ENCODE measurements at regions not wholly inside any gene's neighbourhood (a gene's known extent, or its start where the extent isn't known, plus 50 kb on each side); places are given as distances from the start of the nearest gene placed in this dataset.
"Not testable (repeated sequence)": the region's sequence is repeated elsewhere in the genome, so short reads cannot be mapped to it uniquely, and the experiment has no call there.

DNA sequence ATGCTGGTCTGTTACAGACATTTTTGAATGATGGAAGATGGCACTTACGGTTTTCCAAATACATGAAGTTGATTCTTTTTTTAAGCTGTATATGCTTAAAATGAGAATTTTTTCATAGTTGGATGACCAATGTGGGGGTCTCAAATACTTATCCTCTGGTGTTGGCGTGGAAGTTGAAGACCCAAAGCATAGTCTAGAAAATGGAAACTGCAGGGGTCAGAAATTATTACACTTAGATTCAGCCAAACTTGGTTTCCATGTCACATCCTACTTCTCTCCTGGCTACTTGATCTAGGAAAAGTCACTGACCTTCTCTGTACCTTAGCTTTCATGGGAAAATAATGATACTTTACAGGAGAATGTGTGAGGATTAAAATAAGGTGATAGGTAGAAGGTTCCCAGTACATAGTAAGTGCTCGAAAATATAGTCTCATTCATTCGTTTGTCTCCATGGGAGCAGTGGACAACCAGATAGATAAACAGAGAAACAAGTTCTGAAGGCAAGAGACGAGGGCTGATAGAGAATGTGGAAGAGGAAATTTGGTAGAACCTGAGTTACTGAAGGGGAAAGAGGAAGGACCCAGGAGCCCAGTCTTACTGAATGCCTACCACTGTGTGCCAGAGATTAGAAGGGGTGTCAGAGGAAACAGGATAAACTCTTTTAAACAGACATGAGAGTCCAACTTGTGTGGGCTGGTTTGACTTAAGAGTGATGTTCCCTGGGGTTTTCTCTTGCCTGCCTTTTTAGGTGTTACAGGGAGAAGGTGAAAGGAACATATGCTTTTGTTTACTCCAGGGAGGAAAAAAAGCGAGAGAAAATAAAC lies 560.3 kb upstream of the KLF4 start:
- DNase-seq: no peak

DNA sequence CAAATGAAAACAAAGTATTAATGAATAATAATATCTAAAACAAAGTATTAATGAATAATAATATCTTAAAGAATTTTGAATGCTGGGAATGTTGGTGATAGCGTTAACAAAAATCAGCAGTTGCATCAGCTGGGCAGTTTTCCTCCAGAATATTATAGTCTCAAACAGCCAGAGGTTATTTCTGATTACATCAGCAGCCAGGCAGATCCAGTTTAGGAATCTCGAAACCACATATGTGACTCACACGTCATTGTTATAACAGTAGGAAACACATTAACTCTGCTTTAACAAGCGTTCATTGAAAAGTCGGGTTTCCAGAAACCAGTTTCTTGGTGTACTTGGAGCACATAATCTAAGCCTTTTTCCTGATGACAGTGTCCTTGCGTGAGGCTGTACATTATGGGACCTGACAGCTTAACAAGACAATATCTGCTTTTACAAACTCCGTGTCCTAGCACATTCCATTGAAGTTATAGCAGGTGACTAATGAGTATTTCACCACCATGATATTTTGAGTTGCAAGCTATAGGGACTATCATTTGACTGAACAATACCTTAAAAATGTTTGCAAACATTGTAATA lies 559.5 kb upstream of the KLF4 start:
- no peak for DNase-seq

DNA sequence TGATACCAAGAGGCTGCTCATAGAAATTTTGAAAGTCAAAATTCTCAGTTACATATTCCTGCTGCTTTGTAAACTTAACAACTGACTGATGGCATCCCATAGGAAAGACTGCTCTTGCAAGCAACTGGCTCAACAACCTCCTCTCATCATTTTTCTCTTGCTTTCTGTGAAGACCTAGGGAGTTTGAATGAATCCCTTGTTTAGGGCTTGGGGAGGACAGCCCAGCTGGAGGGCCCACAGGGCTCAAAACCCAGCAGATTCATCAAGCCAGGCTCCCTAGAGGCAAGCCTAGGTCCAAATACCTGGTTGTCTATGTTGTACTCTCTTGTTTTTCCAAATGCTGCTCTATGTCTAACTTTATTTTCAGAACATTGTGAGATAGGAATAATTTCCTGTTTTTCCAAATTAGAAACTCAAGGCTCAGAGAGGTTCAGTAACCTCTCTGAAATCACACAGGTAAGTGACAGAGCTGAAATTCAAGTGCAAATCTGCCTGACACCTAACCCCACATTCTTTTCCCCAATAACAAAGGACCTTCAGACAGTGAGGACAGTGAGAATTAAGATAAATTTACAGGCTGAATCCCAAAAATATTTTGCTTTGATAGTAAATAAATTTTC lies 558.9 kb upstream of the KLF4 start:
- DNase-seq: no peak

DNA sequence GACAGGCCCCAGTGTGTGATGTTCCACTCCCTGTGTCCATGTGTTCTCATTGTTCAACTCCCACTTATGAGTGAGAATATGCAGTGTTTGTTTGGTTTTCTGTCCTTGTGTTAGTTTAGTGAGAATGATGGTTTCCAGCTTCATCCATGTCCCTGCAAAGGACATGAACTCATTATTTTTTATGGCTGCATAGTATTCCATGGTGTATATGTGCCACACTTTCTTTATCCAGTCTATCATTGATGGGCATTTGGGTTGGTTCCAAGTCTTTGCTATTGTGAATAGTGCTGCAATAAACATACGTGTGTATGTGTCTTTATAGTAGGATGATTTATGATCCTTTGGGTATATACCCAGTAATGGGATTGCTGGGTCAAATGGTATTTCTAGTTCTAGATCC lies 558.2 kb upstream of the KLF4 start:
- DNase-seq: not testable (repeated sequence)

DNA sequence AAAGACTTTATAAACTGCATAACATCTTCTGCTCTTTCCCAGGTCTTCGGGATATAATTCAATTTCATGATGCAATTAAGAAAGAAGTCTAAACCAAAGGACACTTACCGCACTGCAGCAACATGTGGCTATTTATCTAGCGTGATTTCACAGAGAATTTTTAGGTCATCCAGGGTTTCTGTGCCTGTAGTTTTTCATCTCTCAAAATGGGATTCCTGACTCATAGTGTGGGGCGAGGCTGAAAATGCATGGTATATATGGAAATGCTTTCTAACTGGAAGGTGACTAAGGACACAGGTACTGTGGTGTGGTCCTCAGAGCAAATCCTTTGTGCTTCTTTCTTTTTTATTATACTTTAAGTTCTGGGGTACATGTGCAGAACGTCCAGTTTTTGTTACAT lies 557.7 kb upstream of the KLF4 start:
- no peak for DNase-seq

DNA sequence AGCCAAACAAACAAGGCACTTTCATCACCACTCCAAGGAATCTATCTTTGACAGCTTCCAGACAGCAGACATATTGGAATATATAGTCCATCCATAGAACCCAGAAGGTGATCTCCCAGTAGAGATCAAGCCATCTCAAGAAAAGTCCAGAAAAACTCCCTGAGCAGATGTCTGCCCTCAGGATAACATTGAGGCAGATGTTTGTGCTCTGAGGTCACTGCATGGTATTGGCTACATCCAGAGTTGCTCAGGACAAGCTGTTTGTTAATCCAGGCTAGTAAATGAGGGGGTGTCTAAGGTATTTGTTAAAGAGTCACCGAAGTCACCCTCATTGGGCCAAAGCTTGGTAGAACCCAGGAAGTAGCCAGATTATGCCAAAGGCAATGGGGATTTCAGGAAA lies 556.3 kb upstream of the KLF4 start:
- no peak for DNase-seq

DNA sequence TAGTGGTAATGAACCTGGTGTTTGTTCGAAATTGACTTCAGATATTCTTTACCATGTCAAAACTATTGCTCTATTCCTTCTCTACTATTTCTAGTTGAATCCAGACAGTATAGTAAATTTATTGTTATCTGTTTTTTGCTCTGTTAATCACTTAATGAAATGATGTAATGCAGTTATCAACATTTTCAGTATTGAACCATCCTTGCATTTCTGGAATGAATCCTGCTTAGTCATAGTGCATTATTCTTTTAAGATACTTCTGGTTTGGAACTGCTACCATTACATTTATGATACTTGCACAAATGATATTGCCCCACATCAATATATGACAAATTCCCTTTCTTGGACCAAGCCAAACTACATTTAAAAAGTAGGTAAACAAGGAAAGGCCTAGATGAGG lies 554.0 kb upstream of the KLF4 start:
- DNase-seq: no peak

DNA sequence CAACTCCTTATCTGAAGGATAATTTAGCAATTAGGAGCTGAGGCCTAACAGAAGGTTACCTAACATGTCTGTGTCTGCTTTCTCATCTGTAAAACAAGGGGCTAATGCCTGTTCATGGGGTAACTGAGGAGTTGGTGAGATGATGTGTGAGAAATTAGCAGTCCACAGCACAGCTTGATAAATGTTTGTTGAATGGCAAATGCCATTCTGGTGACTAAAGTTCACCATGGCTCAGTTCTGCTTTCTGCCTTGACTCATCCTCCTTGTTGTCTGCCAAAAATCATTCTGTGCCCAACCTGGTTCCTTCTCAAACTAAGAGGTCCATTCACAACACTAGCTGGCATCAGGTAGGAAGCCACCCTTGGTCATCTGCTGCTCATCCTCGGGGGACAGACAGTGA lies 552.0 kb upstream of the KLF4 start:
- DNase-seq: no peak

DNA sequence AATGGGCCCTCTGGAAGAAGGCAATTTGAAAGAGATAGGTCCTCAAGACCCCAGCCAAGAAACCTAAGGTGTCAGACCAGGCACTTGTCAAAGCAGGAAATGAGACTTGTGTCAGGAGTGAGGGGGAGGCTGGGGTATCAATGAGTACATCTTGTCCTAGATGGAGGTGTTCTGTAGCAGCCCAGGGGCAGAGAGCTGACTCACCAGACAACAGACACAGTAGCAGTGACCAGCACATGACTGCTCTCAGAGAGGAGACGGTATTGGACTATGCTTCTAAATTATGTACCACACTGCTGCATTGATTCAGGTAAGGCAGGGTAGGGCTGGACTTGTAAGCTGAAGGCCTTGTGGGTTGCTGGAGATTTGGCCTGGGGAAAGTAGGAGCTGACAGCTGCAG lies 551.2 kb upstream of the KLF4 start:
- DNase-seq: no peak

DNA sequence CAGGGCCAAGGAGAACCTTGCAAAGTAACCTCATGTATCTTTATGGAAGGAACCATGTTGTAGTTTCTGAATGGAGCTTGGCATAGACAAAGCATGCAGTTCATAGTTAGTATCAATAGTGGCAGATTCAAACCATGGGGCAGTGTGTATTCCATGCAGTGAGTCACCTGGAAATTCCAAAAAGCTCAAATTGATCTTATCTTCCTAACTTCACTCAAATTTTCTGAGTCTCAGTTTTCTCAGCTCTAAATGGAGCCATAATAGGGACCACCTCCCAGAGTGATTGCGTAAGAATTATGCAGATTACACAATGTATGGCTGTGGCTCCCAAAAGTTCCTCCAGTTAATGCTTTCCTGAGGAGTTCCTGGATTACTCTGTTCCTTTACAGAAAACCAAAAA lies 549.9 kb upstream of the KLF4 start:
- no peak for DNase-seq

DNA sequence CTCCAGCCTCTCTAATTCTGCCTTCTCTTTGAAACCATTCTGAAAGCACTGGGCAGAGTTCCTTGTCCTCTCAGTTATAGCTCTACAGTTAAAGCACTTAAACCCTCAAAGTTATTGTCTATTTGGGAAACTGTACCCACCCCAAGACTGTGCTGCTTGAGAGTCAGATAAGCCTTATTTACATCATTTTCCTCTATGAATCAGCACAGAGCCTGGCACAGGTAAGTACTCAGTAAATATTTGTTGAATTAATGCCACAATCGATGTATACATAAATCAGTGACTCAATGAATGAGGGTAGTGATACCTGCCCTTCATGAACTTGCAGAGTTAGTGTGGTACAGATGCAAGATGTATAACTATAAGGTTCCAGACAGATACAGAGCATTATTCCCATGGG lies 549.4 kb upstream of the KLF4 start:
- DNase-seq: no peak

DNA sequence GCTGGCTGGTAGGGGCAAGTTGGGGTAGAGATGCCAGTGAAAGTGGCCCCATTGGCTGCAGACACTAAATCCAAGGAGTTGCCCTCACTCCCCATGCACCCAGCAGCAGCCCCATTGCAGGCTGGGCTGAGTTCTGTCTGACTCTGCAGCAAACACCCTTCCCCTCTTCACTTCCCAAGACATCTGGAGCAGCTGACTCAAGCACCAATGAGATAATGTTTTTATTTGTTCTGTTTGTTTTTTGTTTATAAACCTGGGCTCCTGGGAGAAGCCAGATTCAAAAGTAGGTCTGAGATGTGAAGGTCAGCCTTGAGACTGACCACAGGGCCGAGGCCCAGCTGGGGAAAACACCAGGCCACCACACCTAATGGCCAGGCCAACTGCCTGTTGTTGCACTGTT lies 545.9 kb upstream of the KLF4 start:
- DNase-seq: no peak

DNA sequence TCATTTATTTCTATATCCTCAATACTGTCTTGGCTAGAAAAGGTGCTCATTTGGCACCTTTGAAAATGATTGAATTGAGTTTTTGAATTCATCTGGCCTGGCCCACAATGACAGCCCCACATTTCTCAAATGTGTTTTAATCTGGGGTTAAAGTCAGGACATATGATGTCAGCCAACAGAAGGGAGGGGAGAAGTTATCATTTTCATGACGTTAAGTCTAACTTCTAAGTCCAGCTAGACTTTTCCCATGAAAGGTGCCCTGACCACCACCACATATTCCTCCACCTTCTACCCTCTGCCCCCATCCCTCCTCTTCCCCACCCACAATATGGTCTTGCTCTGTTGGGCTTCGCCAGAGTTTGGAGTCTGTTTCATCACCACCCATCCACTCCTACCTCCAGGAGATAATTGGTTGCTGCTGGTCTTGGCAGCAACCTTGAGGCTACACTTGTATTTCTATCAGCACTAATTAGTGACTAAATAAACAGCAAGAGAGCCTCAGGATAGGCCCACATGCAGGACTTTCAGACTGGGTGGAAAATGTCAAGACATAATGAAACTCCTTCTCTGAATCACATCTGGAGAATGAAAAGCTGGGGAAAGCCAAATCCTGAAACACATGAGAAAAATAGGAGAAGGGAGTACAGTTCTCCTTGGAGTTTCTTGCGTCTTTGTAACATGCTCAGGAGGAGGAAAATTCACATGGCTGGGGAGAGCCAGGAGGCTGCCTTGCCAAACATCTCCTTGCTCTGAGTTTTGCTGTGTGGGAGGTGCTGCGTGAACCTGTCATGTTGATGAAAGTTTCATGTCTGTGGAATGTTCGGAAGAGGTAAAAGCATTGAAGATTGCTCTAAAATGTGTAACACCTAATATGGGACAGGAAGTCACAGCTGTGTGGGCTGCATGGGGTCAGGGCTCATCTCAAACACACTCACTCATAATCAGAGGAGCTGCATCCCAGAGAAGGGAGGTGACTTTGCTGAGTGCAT lies 544.7 kb upstream of the KLF4 start:
- no peak for DNase-seq

DNA sequence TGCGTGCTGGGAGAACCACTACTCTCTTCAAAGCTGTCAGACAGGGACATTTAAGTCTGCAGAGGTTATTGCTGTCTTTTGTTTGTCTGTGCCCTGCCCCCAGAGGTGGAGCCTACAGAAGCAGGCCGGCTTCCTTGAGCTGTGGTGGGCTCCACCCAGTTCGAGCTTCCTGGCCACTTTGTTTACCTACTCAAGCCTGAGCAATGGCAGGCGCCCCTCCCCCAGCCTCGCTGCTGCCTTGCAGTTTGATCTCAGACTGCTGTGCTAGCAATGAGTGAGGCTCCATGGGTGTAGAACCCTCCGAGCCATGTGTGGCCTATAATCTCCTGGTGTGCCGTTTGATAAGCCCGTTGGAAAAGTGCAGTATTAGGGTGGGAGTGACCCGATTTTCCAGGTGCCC lies 542.5 kb upstream of the KLF4 start:
- not testable (repeated sequence) for DNase-seq

DNA sequence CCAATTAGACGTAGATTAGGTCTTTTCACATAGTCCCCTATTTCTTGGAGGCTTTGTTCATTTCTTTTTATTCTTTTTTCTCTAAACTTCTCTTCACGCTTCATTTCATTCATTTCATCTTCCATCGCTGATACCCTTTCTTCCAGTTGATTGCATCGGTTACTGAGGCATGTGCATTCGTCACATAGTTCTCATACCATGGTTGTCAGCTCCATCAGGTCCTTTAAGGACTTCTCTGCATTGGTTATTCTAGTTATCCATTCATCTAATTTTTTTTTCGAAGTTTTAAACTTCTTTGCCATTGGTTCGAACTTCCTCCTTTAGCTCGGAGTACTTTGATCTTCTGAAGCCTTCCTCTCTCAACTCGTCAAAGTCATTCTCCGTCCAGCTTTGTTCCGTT lies 541.7 kb upstream of the KLF4 start:
- DNase-seq: not testable (repeated sequence)

DNA sequence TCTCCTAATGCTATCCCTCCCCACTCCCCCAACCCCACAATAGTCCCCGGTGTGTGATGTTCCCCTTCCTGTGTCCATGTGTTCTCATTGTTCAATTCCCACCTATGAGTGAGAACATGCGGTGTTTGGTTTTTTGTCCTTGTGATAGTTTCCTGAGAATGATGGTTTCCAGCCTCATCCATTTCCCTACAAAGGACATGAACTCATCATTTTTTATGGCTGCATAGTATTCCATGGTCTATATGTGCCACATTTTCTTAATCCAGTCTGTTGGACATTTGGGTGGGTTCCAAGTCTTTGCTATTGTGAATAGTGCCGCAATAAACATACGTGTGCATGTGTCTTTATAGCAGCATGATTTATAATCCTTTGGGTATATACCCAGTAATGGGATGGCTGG lies 537.1 kb upstream of the KLF4 start:
- DNase-seq: not testable (repeated sequence)

DNA sequence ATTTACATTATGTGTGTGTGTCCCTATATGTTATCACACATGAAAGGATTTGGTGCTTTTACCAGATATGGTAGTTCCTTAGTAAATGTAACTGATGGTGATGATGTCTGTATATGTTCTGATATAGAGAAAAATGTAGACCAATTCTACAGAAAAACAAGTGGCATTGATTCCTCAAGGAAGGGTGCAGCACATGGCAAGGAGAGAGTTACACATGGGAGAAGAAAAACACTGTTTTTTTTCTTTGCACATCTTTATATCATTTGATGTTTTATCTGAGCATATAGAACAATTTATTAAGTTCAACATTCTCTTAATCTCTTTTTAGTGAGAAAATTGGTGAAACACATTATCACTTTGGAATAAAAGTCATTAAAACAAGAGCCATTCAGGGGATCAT lies 535.0 kb upstream of the KLF4 start:
- DNase-seq: no peak

DNA sequence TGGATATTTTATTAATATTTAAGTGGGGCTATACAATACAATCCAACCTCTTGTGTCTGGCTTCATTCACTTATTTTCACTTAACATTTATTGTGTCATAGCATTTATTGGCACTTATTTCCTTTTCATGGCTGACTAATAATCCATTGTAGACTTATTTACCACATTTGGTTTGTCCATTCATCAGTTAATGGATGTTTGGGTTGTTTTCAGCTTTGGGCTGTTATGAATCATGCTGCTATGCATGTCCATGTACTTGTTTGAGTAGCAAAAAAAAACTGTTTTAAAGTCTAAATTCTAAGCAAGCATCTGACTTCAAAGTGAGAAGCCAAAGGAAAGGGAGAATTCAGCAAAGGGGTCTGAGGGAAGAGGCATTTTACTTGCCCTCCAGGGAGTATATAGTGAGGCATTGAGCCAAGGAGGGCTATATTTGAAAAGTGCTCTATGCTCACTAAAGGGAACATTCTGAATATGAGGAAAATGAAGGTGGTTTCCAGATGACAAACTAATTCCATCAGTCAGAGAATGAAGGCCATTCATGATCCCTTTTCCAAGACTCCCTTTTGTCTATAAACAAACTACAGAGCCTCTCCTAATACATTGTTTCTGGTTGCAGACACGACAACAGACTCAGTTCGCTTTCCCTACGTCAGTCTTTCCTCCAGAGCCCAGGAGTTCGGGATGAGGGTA lies 532.8 kb upstream of the KLF4 start:
- DNase-seq: no peak

DNA sequence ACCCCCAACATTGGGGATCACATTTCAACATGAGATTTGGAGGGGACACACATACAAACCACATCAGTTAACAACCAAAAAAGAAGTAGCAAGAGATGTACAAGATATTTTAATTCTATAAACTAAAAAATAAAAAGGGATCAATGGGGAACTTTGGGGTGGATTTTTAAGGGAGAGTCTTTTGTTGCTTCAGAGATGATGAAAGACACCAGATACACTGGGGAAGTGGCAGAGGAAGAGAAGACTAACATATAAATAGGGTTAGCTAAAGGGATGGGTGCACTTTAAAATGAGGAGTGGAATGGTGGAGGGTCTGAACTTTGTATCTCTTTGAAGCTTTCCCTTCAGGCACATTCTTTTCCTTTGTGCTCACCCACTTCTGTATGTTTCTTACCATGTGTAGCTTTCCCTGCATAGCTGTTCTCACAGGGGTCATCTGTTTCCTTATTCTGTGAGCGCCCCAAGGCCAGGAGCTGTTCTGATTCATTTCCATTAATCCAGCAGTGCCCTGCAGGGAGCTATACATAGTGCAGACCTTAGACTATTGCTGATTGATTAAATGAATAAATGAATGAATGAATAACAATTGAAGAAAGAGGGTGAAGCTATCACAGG lies 531.6 kb upstream of the KLF4 start:
- DNase-seq: no peak

DNA sequence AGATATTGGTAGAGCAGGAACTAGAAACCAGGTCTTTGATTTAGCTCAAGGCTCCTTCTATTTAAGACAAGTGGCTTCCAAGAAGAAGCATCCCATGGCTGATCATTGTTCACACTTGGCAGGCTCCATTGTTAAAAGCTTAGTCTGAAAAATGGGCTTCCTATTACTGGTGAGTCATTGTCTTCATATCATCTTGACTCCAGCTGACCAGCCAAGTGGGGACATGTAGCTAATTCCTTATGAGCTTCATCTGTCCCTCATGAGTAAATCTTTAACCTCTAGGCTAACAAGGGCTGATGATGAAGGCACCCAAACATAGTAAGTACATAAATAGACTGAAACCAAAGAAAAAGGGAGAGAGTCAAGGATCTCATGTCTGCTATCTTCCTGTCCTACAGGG lies 530.3 kb upstream of the KLF4 start:
- no peak for DNase-seq

DNA sequence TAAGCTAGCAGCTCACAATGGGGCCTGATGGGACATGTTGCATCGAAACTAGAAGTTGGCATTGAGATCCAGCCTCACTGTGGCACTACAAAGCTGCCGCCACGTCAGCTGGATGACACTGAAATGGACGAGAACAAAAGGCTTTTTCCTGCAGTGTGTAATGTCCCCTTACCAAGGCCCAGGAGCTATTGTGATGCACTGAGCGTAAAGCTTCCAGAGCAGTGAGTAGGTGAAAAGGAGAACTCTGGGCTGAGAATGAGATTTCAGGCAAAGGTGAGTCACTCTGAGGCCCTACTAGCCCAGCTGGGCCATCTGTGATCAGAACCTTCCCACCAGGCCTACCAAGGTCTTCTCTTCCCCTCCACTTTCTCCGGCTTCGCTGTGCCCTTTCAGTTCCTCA lies 528.1 kb upstream of the KLF4 start:
- no peak for DNase-seq

DNA sequence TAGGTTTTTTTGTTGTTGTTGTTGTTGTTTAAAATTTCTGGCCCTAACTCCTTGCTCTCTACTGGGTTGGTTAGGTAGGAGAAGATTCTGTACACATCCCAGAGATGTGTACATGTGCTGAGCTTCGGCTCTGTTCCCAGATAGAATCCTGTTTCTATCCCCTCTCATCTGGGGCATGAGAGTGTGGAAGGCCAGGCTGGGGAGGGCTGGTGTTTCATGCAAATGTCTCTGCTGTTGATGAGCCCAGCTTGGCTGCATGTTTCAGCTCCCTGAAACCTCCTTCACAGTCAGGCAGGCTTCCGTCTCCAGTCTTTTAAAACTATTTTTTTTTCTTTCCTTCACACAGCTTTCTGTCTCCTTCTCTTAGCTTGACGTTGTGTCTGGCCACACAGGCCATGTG lies 526.9 kb upstream of the KLF4 start:
- no peak for DNase-seq
